HepG2 (cell line): ENCODE measurements at regions not wholly inside any gene's neighbourhood (a gene's known extent, or its start where the extent isn't known, plus 50 kb on each side); places are given as distances from the start of the nearest gene placed in this dataset.

Experiments used
- NBN ChIP-seq: fragments of 450-650 bp; conservative IDR thresholded peaks from 2 replicates; pipeline ENCODE4 v1.6.1; 2017
- NR0B2 ChIP-seq: sonication (generic); formaldehyde crosslinking; IDR thresholded peaks from 2 replicates; pipeline ENCODE4 v1.4.0; 2020; ENCODE audit warnings: mild to moderate bottlenecking, missing genetic modification reagents
- NR2F1 ChIP-seq, 2 experiments: fragments of 450-650 bp in 1 of 2; formaldehyde crosslinking in 1 of 2; IDR thresholded peaks; 2 replicates each; pipeline versions ENCODE4 v1.5.0 to v1.6.1; 2016 to 2020; ENCODE audit warnings: mild to moderate bottlenecking in 1 of 2, missing compliant biosample characterization in 1 of 2, missing genetic modification reagents in 1 of 2, moderate library complexity in 1 of 2

GRCh38 chr19:24029941-24030636 lies 56.9 kb upstream of the ZNF254 start:
- TF ChIP-seq NR2F1 (CRISPR knock-in tag; IDR thresholded peaks at IDR 0.05) = no peak
- TF ChIP-seq NBN = no peak
- no peak for TF ChIP-seq NR0B2 (CRISPR knock-in tag)
